ENCODE measurements at regions not wholly inside any gene's neighbourhood (a gene's known extent, or its start where the extent isn't known, plus 50 kb on each side); places are given as distances from the start of the nearest gene placed in this dataset.

GRCh38 chr7:148515237-148515636 lies 75.3 kb upstream of the C7orf33 start:
- DNase-seq = no peak

GRCh38 chr7:148515728-148516695 lies 74.6 kb upstream of the C7orf33 start:
- DNase-seq = no peak

- peak; percentile 30 for DNase-seq
Measured at GRCh38 chr7:148519386-148519785, 71.2 kb upstream of the C7orf33 start.

GRCh38 chr7:148521271-148521670 lies 69.3 kb upstream of the C7orf33 start:
- no peak for DNase-seq

GRCh38 chr7:148523550-148523949 lies 67.0 kb upstream of the C7orf33 start:
- DNase-seq = no peak

- no peak for DNase-seq
Measured at GRCh38 chr7:148524479-148525224, 65.9 kb upstream of the C7orf33 start.

- peak; percentile 95 for DNase-seq
Measured at GRCh38 chr7:148527717-148528168, 62.8 kb upstream of the C7orf33 start.

GRCh38 chr7:148535217-148535616 lies 55.3 kb upstream of the C7orf33 start:
- peak; percentile 96 for DNase-seq

- peak; percentile 63 for DNase-seq
Measured at GRCh38 chr7:148537435-148537834, 53.1 kb upstream of the C7orf33 start.

- no peak for DNase-seq
Measured at GRCh38 chr7:148540041-148540738, 50.4 kb upstream of the C7orf33 start.
